ENCODE measurements at regions not wholly inside any gene's neighbourhood (a gene's known extent, or its start where the extent isn't known, plus 50 kb on each side); places are given as distances from the start of the nearest gene placed in this dataset.

DNA sequence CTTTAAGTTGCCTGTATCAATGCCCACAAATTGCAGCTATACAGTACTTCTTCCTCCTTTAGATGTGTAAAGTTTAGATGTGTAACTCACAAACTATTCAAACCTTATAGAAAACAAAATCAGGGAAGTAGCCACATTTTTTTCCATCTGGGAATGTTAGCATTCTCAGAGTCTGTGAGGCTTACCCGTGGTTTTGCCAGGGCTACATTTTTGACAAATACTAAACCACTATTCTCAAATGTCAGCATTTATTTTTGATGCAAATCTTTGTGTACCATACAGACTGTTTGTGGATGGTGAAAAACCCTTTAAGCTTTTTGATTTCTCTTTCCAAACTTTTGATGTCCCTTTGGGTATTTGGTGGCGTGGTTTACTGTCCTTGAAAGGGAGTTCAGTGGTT is 216.4 kb downstream of the POSTN start:
- Histone ChIP-seq H3K4me1 (no peaks in the 10 kb centered on the region), H3K27ac (no peak overlapping the region), H3K36me3 (no peaks in the 10 kb centered on the region), H3K9me3 (no peaks in the 10 kb centered on the region), H3K27me3 (no peaks in the 10 kb centered on the region), H3K4me3 (no peak overlapping the region)
- TF ChIP-seq EP300 (IDR thresholded peaks at IDR 0.05; ENCODE audit: low read depth): no peak
- TF ChIP-seq POLR2A (IDR thresholded peaks at IDR 0.05): no peak
- no peak for TF ChIP-seq POLR2AphosphoS5 (IDR thresholded peaks at IDR 0.05)
- DNase-seq: no peak
- 49 to 59% methylated on average over 2 of the region's 2 CpGs for WGBS, 2 donors (ENCODE audit: low coverage in 1 of 2)
- intact Hi-C loops (cut with DNase I; ENCODE audit: low total_unique reads): no loop called here
- in situ Hi-C loops (cut with MboI; ENCODE audit: low pct_ligation_motif_present in 1 of 4, low pct_unique_long_range_greater_than_20kb in 1 of 4, low sequenced_read_pairs in 3 of 4): no loop called here

DNA sequence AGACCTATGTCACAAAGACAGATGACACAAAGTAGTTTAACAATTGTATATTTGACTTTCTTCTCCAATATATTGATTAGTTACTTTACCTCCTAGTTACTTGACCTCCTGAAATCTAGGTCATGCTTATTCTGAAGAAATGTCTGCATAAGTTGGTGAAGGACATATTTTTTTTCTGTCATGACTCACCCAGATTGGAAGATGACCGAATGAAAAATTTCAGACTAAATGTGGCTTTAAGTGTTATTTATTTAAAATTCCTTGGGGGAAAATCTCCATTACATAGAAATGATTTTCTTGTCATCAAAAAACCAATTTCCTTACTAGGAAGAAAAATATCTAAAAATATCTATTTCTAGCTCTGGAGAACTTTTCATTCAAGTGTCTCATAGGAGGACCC is 217.1 kb downstream of the POSTN start:
- WGBS, 2 donors (ENCODE audit: low coverage in 1 of 2): 57 to 63% methylated on average over 1 of the region's 1 CpG
- no peaks in the 10 kb centered on the region for H3K27me3 ChIP-seq
- intact Hi-C loops (cut with DNase I; ENCODE audit: low total_unique reads): no loop called here
- in situ Hi-C loops (cut with MboI; ENCODE audit: low pct_ligation_motif_present in 1 of 4, low pct_unique_long_range_greater_than_20kb in 1 of 4, low sequenced_read_pairs in 3 of 4): no loop called here
- DNase-seq: no peak
- no peaks in the 10 kb centered on the region for H3K4me1 ChIP-seq
- H3K36me3 ChIP-seq: no peaks in the 10 kb centered on the region
- H3K9me3 ChIP-seq: no peaks in the 10 kb centered on the region
- no peak overlapping the region for H3K27ac ChIP-seq
- TF ChIP-seq EP300 (IDR thresholded peaks at IDR 0.05; ENCODE audit: low read depth) (no peak), POLR2A (IDR thresholded peaks at IDR 0.05) (no peak), POLR2AphosphoS5 (IDR thresholded peaks at IDR 0.05) (no peak)
- TF ChIP-seq, protein P1, sequence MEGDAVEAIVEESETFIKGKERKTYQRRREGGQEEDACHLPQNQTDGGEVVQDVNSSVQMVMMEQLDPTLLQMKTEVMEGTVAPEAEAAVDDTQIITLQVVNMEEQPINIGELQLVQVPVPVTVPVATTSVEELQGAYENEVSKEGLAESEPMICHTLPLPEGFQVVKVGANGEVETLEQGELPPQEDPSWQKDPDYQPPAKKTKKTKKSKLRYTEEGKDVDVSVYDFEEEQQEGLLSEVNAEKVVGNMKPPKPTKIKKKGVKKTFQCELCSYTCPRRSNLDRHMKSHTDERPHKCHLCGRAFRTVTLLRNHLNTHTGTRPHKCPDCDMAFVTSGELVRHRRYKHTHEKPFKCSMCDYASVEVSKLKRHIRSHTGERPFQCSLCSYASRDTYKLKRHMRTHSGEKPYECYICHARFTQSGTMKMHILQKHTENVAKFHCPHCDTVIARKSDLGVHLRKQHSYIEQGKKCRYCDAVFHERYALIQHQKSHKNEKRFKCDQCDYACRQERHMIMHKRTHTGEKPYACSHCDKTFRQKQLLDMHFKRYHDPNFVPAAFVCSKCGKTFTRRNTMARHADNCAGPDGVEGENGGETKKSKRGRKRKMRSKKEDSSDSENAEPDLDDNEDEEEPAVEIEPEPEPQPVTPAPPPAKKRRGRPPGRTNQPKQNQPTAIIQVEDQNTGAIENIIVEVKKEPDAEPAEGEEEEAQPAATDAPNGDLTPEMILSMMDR (IDR thresholded peaks at IDR 0.05): no peak
- H3K4me3 ChIP-seq: no peak overlapping the region

DNA sequence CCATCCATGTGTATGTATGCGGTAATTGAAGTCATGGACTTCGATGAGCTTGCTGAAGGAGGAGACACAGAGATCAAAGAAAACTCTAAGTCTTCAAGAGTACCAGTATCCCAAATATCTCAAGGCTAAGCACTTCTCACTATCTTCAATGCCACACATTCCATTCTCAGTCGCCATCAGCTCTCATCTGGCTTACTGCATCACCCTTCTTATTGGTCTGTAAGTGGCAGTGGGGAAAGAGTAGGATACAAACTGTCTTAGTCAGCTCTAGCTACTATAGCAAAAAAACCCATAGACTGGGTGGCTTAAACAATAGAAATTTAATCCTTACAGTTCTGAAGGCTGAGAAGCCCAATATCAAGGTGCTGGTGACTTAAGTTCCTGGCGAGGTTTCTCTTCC is 218.7 kb downstream of the POSTN start:
- no peaks in the 10 kb centered on the region for H3K4me1 ChIP-seq
- no peak for TF ChIP-seq POLR2A (IDR thresholded peaks at IDR 0.05)
- no peak for TF ChIP-seq POLR2AphosphoS5 (IDR thresholded peaks at IDR 0.05)
- no peak for TF ChIP-seq EP300 (IDR thresholded peaks at IDR 0.05; ENCODE audit: low read depth)
- TF ChIP-seq, protein P1 (IDR thresholded peaks at IDR 0.05): no peak
- WGBS, 2 donors (ENCODE audit: low coverage in 1 of 2): 87 to 100% methylated on average over 3 to 4 of the region's 4 CpGs
- no peaks in the 10 kb centered on the region for H3K36me3 ChIP-seq
- H3K27me3 ChIP-seq: no peaks in the 10 kb centered on the region
- no peak overlapping the region for H3K27ac ChIP-seq
- H3K4me3 ChIP-seq: no peak overlapping the region
- intact Hi-C loops (cut with DNase I; ENCODE audit: low total_unique reads): no loop called here
- in situ Hi-C loops (cut with MboI; ENCODE audit: low pct_ligation_motif_present in 1 of 4, low pct_unique_long_range_greater_than_20kb in 1 of 4, low sequenced_read_pairs in 3 of 4): no loop called here
- no peaks in the 10 kb centered on the region for H3K9me3 ChIP-seq
- no peak for DNase-seq

DNA sequence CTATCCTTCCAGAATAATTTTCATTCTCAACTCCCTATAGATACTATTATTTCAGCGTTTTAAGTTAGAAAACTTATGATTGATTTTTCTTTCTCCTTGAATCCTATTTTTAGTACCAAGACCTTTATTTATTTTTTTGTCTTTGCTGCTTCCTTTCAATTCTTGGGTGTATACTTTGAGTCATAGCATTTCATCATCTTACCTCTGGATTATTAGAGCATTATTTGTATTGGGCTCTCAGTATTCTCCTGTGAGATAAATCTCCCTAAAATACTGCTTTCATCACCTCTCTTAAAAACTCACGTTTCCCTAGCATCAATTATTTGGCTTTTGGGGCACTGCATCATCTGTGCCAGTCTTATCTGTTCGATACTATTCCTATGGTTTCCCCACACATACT is 222.8 kb downstream of the POSTN start:
- DNase-seq: no peak
- in situ Hi-C loops (cut with MboI; ENCODE audit: low pct_ligation_motif_present in 1 of 4, low pct_unique_long_range_greater_than_20kb in 1 of 4, low sequenced_read_pairs in 3 of 4) (no loop called here), intact Hi-C loops (cut with DNase I; ENCODE audit: low total_unique reads) (no loop called here)
- Histone ChIP-seq H3K27ac (no peak overlapping the region), H3K9me3 (no peaks in the 10 kb centered on the region), H3K4me3 (no peak overlapping the region), H3K36me3 (no peaks in the 10 kb centered on the region), H3K27me3 (no peaks in the 10 kb centered on the region), H3K4me1 (no peaks in the 10 kb centered on the region)
- 70 to 76% methylated on average over 3 of the region's 3 CpGs for WGBS, 2 donors (ENCODE audit: low coverage in 1 of 2)
- no peak for TF ChIP-seq EP300 (IDR thresholded peaks at IDR 0.05; ENCODE audit: low read depth)
- no peak for TF ChIP-seq POLR2AphosphoS5 (IDR thresholded peaks at IDR 0.05)
- TF ChIP-seq, protein P1 (IDR thresholded peaks at IDR 0.05): no peak
- no peak for TF ChIP-seq POLR2A (IDR thresholded peaks at IDR 0.05)

DNA sequence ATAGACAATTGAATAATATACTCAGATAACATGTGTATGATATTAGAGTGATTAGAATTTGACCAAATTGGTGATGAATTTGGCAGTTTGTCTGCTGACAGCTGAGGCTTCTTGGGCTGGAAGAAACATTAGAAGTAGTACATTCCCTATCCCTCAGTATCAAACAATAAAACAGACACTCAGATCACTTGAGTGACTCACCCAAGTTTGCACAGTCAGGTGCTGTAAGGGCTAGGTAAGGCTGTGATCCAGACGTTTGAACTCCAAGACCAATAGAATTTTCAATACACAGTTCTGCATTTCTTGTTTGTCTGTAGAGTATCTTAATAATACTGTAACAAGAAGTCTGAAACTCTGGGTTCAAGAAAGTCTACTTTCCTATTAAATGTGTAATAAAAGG is 223.5 kb downstream of the POSTN start:
- no peak for DNase-seq
- H3K36me3 ChIP-seq: no peaks in the 10 kb centered on the region
- H3K27ac ChIP-seq: no peak overlapping the region
- 32 to 80% methylated on average over 1 of the region's 1 CpG for WGBS, 2 donors (ENCODE audit: low coverage in 1 of 2)
- H3K27me3 ChIP-seq: no peaks in the 10 kb centered on the region
- H3K4me3 ChIP-seq: no peak overlapping the region
- TF ChIP-seq POLR2A (IDR thresholded peaks at IDR 0.05) (no peak), EP300 (IDR thresholded peaks at IDR 0.05; ENCODE audit: low read depth) (no peak)
- TF ChIP-seq, protein P1 (IDR thresholded peaks at IDR 0.05): no peak
- no peaks in the 10 kb centered on the region for H3K4me1 ChIP-seq
- in situ Hi-C loops (cut with MboI; ENCODE audit: low pct_ligation_motif_present in 1 of 4, low pct_unique_long_range_greater_than_20kb in 1 of 4, low sequenced_read_pairs in 3 of 4) (no loop called here), intact Hi-C loops (cut with DNase I; ENCODE audit: low total_unique reads) (no loop called here)
- no peaks in the 10 kb centered on the region for H3K9me3 ChIP-seq
